SKM-1 treated with dmso at 0.1 percent for 144 hours (cell line): ENCODE measurements at regions not wholly inside any gene's neighbourhood (a gene's known extent, or its start where the extent isn't known, plus 50 kb on each side); places are given as distances from the start of the nearest gene placed in this dataset.

Source experiments
- DNase-seq: peaks from one replicate; lab custom pipeline; 2025; ENCODE audit not compliant: unreplicated experiment; lab: John Stamatoyannopoulos, UW

DNA sequence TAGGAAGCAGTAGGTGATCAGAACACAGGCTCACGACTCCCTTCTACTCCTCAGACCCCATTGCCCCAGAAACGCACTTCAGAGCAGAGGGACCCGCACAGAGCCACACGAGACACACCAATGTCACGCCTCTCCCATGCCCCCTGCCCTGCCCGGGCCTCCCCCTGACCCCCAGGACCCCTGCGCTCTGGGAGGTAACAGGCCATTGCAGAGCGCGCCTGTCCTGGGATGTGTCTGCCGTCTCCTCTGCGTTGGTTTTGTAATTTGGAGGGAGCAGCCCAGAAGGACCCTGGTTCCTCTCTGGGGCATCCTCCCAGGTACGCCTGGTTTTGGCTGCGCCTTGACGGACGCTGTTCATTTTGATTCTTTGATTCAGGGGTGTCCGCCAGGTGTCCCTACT, 85.4 kb downstream of the UNCX start:
- no peak for DNase-seq

DNA sequence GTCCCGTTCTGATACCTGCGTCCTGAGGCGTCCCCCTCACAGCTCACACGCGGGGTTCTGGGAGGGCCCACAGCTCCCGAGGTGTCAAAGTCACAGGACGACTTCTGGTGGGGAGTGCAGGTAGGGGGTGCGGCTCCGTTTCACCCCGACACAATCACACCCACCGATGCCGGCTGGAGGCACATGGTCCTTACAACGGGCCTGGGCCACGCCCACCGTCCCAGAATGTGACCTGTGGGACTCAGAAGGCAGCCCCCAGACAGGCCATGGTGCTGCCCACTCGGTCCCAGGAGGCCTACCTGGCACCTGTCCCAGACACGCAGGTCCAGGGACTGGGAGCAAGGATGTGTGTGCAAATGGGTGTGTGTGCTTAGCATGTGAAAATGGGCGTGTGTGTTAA, 86.0 kb downstream of the UNCX start:
- no peak for DNase-seq

- no peak for DNase-seq
These were observed 88.1 kb downstream of the UNCX start for GRCh38 chr7:1320616-1321240.

GRCh38 chr7:1321411-1322239, 89.0 kb downstream of the UNCX start:
- no peak for DNase-seq

- DNase-seq = no peak
These were observed 89.8 kb downstream of the UNCX start for GRCh38 chr7:1322240-1323110.

- DNase-seq = no peak
These were observed 90.7 kb downstream of the UNCX start for GRCh38 chr7:1323178-1324027.

GRCh38 chr7:1324028-1324900, 91.6 kb downstream of the UNCX start:
- DNase-seq = no peak

DNA sequence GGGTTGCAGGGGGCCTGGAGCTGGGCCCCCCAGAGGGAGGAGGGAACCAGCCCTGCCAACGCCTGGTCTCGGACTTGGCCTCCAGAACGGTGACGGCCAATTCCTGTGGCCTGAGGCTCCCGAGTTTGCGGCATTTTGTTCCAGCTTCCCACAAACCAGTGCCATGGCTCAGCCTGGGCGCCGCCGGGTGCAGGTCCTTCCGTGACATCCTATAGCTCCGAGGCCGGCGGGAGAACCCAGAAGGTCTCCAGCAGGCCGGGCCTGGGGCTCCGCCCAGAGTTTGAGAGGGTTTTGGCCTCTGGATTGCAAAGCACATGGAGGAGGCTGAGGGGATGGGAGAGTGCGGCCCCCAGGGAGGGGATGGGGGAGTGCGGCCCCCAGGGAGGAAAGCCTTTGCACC, 92.6 kb downstream of the UNCX start:
- no peak for DNase-seq

DNA sequence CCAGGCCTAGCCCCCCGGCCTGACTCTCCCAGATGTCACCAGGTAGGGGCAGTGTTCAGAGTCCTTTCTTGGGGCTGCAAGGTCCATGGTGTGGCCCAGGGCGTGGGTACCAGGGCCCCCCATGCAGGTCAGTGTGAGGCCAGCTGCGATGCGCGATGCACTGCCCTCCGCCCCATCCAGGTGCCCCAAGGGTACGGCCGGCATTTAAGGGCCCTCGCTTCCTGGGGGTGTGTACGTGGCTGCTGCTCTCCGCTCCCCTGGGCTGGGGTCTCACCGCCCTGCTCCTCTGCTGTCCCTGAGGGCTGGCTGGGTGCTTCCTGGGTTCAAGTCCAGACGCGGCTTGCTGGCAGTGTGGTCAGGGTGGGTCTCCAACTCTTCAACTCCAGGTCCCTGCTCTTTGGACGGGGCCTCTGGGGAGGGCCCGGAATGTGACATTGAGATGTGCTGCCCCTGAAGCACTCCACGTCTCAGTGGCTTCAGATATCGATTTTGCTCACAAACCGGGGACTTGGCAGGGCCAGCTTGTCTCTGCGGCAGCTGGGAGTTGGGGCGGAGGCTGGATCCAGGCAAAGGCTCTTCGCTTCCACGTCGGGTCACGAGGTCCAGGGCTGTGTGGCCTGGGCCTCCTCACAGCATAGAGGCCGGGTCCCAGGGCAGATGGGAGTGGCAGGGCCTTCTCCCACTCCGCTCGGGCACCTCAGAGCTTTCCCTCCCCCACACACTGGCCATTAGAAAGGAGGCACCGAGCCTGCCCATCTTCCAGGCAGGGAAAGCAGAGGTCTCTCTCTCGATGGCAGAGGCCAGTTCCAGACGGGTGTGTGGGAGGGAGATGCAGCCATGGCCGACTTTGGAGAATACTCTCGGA, 93.2 kb downstream of the UNCX start:
- DNase-seq = no peak

GRCh38 chr7:1326511-1326785, 93.8 kb downstream of the UNCX start:
- no peak for DNase-seq

DNA sequence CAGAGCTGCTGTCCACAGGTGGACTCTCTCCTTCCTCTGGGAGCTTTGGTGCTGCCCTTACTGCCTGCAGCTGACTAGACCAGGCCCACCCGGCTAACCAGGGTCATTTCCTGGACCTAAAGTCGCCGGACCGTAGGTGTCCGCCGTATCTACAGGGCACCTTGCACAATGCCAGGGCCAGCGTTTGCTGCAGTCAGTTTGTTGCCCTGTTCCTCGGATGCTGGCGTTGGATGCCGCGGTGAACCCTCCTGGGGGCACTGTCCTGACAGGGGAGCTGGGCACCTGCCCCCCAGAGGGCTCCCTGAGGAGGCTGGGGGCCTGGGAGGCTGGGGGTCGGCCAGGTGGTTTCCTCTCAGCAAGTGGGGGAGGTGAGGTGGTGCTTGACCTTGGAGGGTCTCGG, 96.6 kb downstream of the UNCX start:
- no peak for DNase-seq

GRCh38 chr7:1329966-1330800, 97.5 kb downstream of the UNCX start:
- DNase-seq = no peak

DNA sequence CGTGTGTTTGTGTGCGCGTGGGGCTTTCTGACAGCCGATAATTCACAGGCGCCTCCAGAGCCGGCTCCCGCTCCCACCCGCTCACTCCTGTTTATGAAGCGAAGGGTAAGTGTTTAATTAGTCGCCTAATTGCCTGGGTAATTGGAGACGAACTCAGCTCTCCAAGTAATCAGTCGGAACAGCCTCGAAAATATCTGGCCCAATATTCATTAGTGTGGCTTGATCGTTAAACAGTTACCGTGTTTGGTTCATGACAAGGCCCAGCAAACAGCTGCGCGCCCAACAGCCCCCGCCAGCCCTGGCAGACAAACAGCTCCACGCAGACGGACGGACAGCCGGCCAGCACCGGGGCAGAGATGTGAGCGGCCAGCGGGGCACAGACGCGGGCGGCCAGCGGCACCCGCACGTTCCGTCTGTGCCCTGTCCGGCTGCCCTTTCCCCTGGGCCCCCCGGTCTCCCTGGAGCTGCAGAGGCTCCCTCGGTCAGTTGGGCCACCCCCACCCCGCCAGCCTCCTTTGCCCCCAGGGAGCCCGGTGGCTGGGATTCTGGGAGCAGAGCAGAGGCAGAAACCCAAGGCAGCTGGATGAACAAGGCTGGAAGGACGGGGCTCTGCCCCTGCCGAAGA, 98.2 kb downstream of the UNCX start:
- DNase-seq = no peak

DNA sequence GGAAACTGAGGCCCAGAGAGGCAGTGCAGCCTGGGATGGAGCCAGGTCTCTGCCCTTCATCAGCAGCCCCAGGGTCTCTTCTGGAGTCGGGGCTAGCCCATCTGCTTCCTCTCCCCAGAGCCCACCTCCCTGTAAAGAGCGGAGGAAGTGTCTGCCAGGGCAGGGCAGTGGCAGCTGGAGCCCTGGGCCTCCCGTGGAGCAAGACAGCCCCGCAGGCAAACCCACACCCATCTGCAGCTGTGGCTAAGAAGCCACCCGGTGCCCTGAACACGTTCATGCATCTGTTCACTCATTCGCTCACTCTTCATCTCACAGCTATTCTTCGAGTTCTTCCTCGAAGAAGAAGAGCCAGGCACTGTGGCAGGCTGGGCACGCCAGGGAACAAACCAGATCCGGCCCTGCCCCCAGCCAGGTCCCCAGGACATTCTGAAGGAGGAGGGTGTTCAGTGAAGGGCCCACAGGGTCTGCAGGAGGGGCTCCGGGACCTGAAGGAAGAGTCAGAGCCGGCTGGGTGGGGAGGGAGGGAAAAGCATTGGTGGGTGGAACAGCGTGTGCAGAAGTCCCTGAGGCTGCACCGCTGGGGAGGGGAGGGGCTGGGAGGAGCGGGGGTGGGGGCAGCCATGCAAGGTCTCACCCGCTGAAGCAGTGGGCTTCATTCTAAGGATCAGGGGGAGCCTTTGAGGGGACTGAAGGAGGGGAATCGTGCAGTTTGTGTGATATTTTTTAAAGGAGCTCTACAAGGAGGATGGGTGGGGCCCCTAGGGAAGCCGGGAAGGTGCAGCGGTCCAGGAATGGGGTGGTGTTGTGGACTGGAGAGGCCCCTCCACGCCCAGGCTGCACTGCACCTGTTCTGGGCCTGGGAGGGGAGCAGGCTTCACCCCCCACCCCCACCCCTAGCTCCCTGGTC, 99.1 kb downstream of the UNCX start:
- DNase-seq = no peak

DNA sequence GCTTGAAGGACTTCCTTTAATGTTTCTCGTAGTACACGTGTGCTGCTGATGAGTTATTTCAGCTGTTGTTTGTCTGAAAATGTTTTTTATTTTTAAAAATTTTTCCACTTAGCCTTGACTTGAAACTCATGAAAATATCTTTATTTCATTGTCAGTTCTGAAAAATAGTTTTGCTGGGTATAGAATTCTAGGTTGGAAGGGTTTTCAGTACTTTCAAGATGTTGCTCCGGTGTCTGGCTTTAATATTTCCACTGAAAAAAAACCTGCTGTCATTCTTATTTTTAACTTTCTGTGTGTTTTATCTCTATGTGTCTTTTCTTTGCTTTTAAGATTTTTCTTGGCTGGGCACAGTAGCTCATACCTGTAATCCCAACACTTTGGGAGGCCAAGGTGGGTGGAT, 103.8 kb downstream of the UNCX start:
- no peak for DNase-seq

DNA sequence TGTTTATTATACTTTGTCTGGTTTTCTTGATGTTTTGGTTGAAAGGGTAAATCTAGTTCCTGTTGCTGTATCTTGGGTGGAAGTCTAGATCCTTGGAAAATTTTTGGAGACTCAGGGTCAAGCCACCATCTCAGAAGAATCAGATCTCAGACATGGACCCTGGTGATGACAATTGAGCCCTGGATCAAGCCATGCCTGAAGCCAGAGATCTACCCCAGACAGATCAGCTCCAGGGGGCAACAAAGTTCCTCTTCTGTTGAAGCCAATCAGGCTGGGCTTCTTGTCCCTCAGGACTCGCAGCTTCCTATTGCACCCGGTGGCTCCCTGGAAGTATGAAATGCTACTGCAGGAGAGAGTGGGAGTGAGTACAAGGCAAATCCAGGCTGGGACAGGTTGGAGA, 106.9 kb downstream of the UNCX start:
- no peak for DNase-seq

GRCh38 chr7:1340031-1340430, 107.4 kb downstream of the UNCX start:
- no peak for DNase-seq
